AG10803 (cell line): ENCODE measurements at regions not wholly inside any gene's neighbourhood (a gene's known extent, or its start where the extent isn't known, plus 50 kb on each side); places are given as distances from the start of the nearest gene placed in this dataset.

ENCODE experiments used
- DNase-seq: peaks from one replicate; pipeline ENCODE4 v3.0.0; 2010; ENCODE audit warnings: low read depth
- H3K4me3 ChIP-seq: 2 replicates; pipeline ENCODE4 v1.5.1; 2011; ENCODE audit warnings: mild to moderate bottlenecking, low read length, control low read depth
- CTCF ChIP-seq: conservative IDR thresholded peaks from 2 replicates; pipeline ENCODE4 v1.5.1; 2011; ENCODE audit warnings: mild to moderate bottlenecking, low read length, control low read depth, inconsistent platforms

- DNase-seq: no peak
- no peak for TF ChIP-seq CTCF
- H3K4me3 ChIP-seq: no peak overlapping the region
Observed at GRCh38 chr1:94318505-94319030, 81.2 kb upstream of the ARHGAP29 start.

- H3K4me3 ChIP-seq: no peak overlapping the region
- TF ChIP-seq CTCF: no peak
- DNase-seq: no peak
Observed at GRCh38 chr1:94317790-94318188, 80.4 kb upstream of the ARHGAP29 start.

- TF ChIP-seq CTCF: no peak
Observed at GRCh38 chr1:94316836-94317789, 79.7 kb upstream of the ARHGAP29 start.

DNA sequence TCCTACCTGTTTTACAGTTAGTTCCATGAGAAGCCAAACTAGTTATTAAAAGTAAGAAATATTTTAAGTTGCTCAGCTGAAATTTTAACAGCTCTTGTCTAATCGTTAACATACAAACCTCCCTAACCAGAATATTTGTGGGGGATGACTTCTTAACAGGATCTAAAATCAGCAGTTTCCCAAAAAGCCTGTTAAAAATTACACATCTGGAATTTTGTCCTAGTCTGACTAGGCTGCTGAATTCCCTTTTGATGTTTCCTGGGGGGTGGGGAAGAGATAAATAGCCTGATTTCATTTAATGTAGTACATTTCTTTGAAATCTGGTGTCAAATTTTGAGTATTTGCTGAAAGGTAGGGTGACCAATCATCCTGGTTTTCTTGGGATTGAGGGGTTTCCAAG, 78.8 kb upstream of the ARHGAP29 start:
- DNase-seq: no peak
- H3K4me3 ChIP-seq: no peak overlapping the region
- no peak for TF ChIP-seq CTCF

More at GRCh38 chr1:94316836-94317789, 79.7 kb upstream of the ARHGAP29 start:
- DNase-seq: no peak
- H3K4me3 ChIP-seq: no peak overlapping the region

- DNase-seq: no peak
- H3K4me3 ChIP-seq: no peak overlapping the region
- TF ChIP-seq CTCF: no peak
Observed at GRCh38 chr1:94315552-94316116, 78.2 kb upstream of the ARHGAP29 start.

DNA sequence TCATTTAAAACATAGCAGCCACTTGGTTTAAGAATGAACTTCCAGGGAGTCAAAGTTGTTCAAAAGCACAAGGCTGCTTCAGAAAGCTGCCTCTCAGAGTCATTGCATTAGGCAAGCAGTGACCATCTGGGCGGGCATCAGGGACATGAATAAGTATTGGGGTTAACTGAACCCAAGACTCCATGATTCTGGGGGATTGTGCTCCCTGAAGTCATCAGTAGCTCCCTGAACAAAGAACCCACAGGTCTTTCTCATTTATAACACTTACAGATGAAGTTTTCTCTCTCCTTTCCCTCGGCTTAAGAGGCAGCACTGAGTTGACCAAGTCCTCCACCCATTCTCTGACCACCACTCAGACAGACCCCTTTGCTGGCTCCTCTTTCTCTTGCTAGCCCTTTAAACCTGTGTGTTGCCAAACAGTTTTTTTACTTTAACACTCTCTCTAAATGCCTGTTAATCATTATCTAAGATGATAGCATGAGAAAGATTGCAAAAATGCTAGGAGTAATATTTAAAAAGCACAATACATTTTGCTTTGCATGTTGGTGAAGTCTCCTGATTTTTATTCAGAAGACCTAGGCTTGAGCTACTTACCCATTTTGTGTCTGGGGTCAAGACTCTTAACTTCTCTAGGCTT, 77.0 kb upstream of the ARHGAP29 start:
- no peak for TF ChIP-seq CTCF
- DNase-seq: no peak
- no peak overlapping the region for H3K4me3 ChIP-seq
